Stimulated activated CD4-positive, alpha-beta T cell treated with anti-CD3 and anti-CD28 coated beads, Interleukin-4, amount 100 ng/mL, for 48 hours (primary cell): ENCODE measurements at regions not wholly inside any gene's neighbourhood (a gene's known extent, or its start where the extent isn't known, plus 50 kb on each side); places are given as distances from the start of the nearest gene placed in this dataset.
A peak's percentile ranks its signal among the peaks of the same experiment; 100 is the strongest.

Experiments used
- DNase-seq, 2 donors: peaks; one replicate each; pipeline ENCODE4 v3.0.0-alpha.2; 2020; ENCODE audit warnings: low read depth in 2 of 2

DNA sequence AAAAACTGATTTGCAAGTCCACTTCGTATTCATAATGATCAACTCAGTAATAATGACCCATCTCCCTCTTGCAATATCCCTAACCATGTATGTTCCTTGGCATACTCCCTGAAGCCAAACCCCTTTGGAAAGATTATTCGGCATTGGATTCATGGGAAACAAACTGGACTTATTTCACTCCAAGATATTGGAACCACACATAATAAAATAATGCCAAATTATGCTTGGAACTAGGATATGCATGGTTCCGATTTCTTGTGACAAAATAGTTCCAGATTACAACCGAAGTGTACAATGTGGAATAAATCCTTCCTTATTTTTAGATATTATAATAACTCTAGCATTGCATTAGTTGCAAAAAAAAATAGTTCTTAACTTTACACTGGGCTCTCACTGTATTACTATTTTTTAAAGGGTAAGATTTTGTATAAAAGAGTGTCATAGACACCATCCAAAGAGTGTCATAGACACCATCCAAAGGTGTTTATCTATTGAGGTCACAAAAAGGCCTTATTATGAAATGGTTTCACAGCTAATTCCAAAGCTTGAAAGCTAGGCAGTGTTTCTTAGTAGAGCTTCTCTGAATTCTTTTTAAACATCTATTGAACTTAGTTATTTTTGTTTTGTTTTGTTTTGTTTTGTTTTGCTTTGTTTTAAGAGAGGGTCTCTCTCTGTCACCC, 410.9 kb upstream of the JARID2 start:
- DNase-seq, result no peak

GRCh38 chr6:14837435-14837834, 408.4 kb upstream of the JARID2 start:
- no peak for DNase-seq

DNA sequence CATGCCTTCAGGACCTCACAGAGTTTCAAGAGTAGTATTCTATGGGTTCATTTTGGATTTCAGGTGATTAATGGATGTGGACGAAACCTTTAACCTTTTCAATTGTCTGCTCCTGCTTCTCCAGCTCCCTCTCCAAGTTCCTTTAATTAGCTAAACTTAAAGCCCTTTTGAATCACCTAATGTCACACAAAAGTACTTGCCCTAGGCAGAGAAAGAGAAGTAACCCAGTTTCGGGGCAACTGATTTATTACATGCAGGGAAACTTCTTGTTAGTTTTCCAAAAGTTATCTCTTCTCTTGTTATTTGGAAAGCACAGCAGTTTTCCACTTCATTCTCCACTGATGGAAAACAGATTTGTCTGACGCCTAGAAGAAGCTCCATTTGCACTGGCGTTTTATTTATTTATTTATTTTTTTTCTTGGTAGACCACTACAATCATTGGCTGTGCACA, 407.7 kb upstream of the JARID2 start:
- DNase-seq, result no peak

DNA sequence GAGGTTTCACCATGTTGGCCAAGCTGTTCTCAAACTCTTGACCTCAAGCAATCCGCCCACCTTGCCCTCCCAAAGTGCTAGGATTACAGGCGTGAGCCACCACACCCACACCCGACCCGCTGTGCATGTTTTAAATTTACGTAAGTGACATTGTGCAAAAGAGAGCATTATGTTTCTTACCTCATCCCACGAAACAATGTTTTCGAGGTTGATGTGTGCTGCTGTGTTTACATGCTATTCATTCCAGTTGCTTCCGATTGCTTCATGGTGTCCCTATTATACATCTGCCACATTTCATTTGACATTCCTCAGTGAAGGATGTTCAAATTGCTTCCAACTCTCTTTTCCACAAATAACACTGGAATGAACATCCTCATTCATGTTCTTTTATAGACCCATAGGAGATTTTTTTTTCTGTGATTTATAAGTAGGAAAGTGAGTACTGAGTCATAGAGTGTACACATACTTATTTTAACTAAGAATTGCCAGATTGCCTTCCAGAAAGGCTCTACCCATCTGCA, 403.9 kb upstream of the JARID2 start:
- no peak for DNase-seq

DNA sequence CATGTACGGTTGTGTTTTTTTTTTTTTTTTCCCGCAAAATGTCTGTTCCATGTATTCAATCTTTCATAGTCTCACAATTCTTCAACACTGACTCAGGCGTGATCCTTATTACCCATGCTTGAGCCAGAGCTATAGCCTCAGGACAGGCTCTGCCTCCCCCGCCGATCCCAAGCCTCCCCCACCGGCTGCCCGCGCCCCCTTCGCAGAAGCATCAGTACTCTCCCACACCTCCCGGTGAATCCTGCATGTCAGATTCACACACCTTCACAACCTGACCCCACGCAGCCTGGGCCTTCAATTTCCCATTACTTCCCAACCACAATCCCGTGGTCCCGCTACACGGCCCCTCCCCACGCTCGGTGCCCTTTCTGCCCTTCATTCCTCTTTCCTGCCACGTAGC, 401.5 kb upstream of the JARID2 start:
- DNase-seq, result no peak

- no peak for DNase-seq
These were observed 397.9 kb upstream of the JARID2 start for GRCh38 chr6:14848019-14848418.

- DNase-seq, result no peak
These were observed 396.7 kb upstream of the JARID2 start for GRCh38 chr6:14849185-14849584.

GRCh38 chr6:14851281-14851680, 394.6 kb upstream of the JARID2 start:
- no peak for DNase-seq

DNA sequence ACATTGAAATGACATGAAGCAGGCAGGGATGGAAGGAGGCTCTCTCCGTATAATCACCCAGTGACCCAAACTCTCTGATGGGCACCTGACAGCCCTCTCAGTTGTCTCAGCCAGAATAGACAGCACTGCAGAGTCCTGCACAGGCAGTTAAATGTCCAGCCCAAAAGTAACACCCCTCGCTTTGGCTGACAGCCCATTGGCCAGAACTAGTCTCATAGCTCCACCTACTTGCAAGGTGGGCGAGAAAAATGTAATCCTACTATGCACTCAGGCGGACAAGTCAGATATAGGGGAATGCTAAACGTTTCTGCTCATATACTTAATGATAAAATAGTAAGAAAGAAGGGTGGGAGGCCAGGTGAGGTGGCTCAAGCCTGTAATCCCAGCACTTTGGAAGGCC, 393.5 kb upstream of the JARID2 start:
- DNase-seq, result no peak

GRCh38 chr6:14856177-14856576, 389.7 kb upstream of the JARID2 start:
- DNase-seq, result no peak

DNA sequence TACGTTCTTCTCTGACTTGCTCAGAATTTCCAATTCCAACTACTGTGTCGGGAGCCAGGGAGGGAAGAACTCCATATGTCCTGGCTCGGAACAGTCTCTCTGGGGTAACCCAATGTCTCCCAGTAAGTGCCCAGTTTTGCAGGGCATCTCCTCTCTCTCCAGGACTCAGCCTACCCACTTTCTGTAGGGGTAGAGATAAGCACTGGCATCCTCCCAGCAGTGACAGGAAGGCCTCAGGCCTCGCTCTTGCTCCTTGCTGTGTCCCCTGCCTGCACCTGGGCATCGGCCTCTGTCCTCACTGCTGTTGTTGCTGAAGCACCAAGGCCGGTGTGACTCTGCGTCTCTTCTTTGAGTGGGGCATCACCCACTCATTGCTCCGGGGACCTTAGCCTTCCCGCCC, 388.9 kb upstream of the JARID2 start:
- no peak for DNase-seq

GRCh38 chr6:14857501-14857900, 388.4 kb upstream of the JARID2 start:
- DNase-seq, result peak; percentile 50 to 53

- DNase-seq, result no peak
These were observed 387.1 kb upstream of the JARID2 start for GRCh38 chr6:14858808-14859207.

GRCh38 chr6:14860774-14861173, 385.1 kb upstream of the JARID2 start:
- no peak for DNase-seq

- no peak for DNase-seq
These were observed 384.4 kb upstream of the JARID2 start for GRCh38 chr6:14861491-14861943.

- DNase-seq, result no peak
These were observed 383.0 kb upstream of the JARID2 start for GRCh38 chr6:14862845-14863244.

DNA sequence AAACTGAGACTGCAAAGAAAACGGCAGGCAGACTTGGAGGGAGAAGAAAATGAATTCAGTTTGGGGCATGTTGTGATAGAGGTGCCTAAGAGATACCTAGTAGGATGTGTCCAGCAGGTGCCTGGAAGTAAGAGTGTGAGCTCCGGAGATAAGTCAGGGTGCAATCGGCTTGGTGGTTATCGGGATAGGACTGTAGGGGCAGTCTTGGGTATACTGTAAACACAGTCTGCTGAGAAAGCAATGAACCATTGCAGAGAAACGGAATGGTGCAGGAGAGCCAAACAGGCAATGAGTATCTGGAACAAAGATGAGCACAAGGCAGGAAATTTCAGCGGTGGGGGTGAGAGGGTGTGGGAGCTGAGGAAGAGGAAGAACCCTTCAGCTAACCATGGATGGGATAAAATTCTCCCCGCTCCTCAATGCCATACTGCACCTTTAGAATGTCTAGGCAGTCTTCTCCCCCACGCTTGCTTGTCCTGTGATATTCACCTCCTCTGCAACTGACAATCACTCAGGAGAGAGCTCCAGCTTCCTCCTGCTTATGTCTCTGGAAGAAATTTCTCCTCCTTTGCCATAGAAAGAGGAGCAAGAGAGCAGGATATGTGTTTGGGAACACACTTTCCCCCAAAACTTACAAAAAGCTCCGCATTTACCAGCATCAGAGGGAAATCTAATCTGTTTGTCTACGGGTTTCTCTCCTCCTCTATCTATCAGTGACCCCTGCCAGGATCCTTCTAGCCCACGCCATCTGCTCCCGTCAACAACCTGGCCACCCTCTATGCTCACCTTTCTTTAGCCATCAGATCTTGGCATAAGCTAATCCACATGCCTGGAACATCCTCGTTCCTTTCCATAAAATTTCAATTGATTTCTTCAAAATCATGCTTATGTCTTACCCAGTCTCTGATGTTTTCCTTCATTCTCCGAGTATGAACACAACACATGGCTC, 381.7 kb upstream of the JARID2 start:
- DNase-seq, result no peak

GRCh38 chr6:14865531-14866100, 380.3 kb upstream of the JARID2 start:
- DNase-seq, result no peak

GRCh38 chr6:14867802-14868201, 378.1 kb upstream of the JARID2 start:
- DNase-seq, result no peak

- DNase-seq, result no peak
These were observed 374.6 kb upstream of the JARID2 start for GRCh38 chr6:14871221-14871620.

DNA sequence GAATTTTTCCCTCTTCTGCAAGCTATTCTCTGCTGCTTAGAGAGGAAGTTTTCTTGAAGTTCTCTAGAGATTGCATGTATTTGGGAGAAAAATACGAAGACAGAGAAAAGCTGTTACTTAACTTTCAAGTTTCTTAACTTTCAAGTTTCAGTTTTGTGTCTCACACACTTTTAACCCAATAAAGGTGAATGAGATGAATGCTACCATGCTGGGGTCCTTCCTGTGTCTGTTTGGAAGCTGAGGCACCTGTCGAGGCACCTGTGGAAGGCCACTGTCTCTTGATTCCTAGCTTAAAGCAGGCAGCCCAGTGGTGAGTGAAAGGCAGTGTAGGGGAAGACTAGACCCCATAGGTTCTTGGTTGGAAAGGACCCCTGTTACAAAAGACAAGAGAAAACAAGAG, 372.8 kb upstream of the JARID2 start:
- no peak for DNase-seq

DNA sequence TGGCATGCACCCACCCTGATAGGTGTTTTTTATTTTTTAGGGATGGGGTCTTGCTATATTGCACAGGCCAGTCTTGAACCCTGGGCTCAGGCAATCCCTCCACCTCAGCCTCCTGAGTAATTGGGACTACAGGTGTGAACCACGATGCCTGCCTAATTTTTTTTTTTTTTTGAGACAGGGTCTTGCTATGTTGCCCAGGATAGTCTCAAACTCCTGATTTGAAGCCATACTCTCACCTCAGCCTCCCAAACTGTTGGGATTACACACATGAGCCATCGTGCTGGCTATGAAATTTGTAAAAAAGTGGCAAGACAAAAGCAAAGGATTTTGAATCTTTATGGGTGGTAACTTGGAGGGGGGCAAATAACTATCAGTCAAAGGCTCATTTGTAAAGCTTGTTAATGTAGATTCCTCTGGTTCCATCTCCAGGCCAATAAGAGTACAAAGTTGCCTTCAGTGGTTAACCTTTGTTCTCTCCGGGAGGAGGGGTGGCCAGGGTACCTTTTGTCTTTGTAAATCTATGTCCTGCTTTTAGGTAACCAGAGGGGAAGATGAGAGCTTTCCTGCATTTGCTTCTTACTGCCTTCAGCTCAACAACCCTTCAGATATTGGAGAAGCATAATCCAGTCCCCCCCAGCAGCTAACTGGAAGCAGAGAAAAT, 372.0 kb upstream of the JARID2 start:
- no peak for DNase-seq
